22Rv1 (cell line): ENCODE measurements at regions not wholly inside any gene's neighbourhood (a gene's known extent, or its start where the extent isn't known, plus 50 kb on each side); places are given as distances from the start of the nearest gene placed in this dataset.
A peak's percentile ranks its signal among the peaks of the same experiment; 100 is the strongest.

Source experiments
- H3K27ac ChIP-seq: fragments of 450-650 bp; 2 replicates; pipeline ENCODE4 v1.5.1; 2017
- ZFX ChIP-seq: fragments of 450-650 bp; IDR thresholded peaks from 2 replicates; pipeline ENCODE4 v1.6.1; 2017; ENCODE audit warnings: antibody characterized with exemption, borderline replicate concordance
- TF ChIP-seq, protein P1 (sequence below): fragments of 450-650 bp; IDR thresholded peaks from 2 replicates; pipeline ENCODE4 v1.5.1; 2017; ENCODE audit warnings: mild to moderate bottlenecking

DNA sequence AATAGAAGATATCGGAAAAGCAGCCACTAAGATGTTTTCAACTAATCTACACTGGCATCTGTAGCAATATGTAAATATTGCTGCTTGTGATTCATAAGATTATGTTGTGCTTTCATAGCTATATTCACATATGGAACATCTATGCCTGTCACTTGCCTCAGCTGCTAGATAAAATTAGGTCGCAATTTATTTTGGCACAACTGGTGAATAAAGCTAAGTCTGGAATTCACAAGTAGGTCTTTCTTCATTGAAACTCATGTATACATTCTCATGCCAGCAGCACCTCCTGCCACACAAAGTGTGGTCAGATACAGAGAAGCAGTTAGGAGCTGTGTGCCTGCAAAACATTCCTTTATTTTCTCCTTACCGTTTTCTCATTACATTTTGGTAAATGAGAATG, 543.3 kb upstream of the CHORDC1 start:
- no peak overlapping the region for H3K27ac ChIP-seq
- TF ChIP-seq ZFX: no peak
- TF ChIP-seq, protein P1, sequence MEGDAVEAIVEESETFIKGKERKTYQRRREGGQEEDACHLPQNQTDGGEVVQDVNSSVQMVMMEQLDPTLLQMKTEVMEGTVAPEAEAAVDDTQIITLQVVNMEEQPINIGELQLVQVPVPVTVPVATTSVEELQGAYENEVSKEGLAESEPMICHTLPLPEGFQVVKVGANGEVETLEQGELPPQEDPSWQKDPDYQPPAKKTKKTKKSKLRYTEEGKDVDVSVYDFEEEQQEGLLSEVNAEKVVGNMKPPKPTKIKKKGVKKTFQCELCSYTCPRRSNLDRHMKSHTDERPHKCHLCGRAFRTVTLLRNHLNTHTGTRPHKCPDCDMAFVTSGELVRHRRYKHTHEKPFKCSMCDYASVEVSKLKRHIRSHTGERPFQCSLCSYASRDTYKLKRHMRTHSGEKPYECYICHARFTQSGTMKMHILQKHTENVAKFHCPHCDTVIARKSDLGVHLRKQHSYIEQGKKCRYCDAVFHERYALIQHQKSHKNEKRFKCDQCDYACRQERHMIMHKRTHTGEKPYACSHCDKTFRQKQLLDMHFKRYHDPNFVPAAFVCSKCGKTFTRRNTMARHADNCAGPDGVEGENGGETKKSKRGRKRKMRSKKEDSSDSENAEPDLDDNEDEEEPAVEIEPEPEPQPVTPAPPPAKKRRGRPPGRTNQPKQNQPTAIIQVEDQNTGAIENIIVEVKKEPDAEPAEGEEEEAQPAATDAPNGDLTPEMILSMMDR: no peak

DNA sequence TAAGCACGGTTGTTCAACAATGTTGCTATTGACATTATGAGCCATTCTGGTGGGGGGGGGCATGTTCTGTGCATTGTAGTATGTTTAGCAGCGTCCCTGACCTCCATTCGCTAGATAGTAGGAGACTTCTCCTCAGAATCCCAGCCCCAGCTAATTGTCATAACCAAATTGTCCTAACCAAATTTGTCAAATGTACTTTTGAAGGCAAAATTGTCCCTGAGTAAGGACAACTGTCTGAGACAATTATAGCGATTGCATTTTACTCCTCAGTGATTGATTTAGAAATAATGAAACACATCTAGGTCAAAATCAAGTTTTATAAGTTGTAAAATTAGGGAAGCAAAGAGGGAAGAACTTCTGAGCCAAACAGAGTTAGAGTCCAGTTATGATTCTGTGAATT, 541.8 kb upstream of the CHORDC1 start:
- TF ChIP-seq, protein P1: no peak
- no peak for TF ChIP-seq ZFX

DNA sequence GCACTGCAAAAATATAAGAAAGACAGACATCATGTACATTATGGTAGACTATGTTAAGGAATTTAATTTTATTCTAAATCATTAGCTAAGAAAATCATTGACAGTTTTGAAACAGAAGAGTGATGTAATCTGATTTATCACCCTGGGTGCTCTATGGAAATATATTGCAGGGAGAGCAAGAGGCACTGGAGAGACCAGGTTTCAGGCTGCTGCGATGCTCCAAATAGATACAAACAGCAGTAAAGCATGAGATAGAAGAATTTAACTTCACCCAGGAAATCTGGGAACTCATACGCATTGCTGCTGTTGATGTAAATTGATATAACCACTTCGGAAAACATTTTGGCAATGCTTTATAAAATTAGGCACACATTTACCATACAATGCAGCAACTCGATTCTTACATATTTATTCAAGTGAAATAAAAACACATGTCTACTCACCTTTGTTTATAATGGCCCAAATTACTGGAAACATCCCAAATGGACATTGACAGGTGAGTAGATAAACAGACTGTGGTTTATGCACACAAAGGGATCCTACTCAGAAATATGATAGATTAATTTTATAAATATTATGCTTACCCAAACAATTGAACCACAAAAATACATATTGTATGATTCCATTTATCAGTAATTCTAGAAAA, 535.1 kb upstream of the CHORDC1 start:
- peak overlapping the region; percentile 37 for H3K27ac ChIP-seq
- TF ChIP-seq, protein P1: no peak
- no peak for TF ChIP-seq ZFX

More for the DNA sequence above, 541.8 kb upstream of the CHORDC1 start:
- no peak overlapping the region for H3K27ac ChIP-seq

DNA sequence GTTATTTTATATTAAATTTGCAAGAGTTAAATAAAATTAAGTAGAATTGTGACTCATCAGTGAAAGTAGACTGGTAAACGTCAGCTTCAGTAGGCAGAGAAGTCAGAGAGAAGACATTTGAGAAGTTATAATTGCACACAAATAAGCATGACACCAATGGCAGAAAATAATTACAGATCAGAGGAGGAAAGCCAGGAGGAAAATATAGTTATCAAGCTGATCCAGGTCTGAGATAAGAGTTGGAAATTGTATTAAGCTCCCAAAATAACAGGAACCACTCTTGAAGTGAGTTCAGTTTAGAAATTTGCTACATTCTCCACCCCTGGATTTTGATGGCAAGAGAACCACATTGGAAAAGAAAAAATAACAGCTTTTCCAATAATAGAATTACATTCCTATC, 533.8 kb upstream of the CHORDC1 start:
- no peak overlapping the region for H3K27ac ChIP-seq
- TF ChIP-seq, protein P1: no peak
- no peak for TF ChIP-seq ZFX

DNA sequence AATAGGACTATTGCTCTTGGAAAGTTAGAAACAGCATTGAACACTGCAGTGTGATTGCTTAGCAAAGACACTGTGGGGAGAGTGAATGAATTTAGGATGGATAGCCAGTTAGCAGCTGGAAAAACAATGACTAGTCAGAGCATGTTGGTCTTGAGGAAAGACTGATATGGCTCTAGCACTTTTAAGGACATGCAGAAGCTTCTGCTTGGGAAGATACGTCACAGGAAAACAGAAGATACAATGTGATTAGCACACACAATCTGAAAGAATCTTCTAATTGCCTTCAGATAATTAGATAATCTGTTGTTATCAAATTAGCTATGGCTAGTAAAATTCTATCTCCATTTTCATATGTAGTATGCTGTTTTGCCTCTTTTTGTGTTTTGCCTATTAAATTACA, 530.7 kb upstream of the CHORDC1 start:
- TF ChIP-seq, protein P1: no peak
- TF ChIP-seq ZFX: no peak

DNA sequence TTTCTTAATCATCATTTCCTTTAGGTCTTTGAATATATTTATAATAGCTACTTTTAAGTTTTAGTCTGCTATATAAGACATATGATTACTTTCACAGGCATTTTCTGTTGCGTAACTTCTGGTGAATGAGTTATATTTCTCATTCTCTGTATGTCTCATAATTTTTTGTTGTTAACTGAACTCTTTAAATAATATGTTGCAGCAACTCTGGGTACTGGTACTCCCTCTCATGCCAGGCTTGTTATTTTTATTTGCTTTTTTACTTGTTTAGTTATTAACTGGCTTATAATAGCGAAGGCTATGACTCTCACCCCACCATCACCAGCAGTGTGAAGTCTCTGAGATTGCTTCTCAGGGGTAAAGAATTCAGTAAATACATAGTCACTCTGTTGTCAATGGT, 524.2 kb upstream of the CHORDC1 start:
- no peak for TF ChIP-seq ZFX
- TF ChIP-seq, protein P1: no peak
- H3K27ac ChIP-seq: no peak overlapping the region

More for the DNA sequence above, 530.7 kb upstream of the CHORDC1 start:
- H3K27ac ChIP-seq: no peak overlapping the region

DNA sequence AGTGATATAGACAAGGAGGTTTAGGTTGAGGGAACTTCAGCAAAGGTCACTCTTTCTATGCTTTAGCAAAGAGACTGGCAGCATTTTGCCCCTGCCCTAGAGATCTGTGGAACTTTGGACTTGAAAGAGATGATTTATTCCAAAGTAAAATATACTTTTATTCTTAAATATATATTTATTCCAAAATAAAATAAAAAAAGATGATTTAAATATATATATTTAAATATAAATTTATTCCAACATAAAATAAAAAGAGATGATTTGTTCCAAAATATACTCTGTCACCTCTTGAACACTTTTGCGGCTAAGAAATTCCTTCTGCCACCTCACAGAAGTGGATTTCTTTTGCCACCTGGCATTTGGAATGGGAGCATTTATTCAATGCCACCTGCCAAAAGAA, 521.3 kb upstream of the CHORDC1 start:
- H3K27ac ChIP-seq: no peak overlapping the region
- TF ChIP-seq, protein P1: no peak
- TF ChIP-seq ZFX: no peak
